Left cardiac atrium (tissue), 4 donors: ENCODE measurements at regions not wholly inside any gene's neighbourhood (a gene's known extent, or its start where the extent isn't known, plus 50 kb on each side); places are given as distances from the start of the nearest gene placed in this dataset.

Source experiments
- ATAC-seq, 2 donors: fragments of 200-7000 bp; cut with Tn5 transposase; one replicate each; pipeline ENCODE4 v1.9.1; 2020; ENCODE audit warnings: mild to moderate bottlenecking in 2 of 2, moderate library complexity in 2 of 2
- DNase-seq: peaks from one replicate; pipeline ENCODE4 v3.0.0-alpha.2; 2020
- intact Hi-C, 2 donors: fragments of 100-400 bp; cut with DNase I; formaldehyde crosslinking; loops; one replicate each; pipeline versions ENCODE4 v1.14.1 to v1.15.1; 2022 to 2023
- donor health status: DM: no; HTN: yes; CAD: no.
- donor health status: DM: no; HTN: yes; CAD: no; lungs with severe emphysema.
- donor health status: DM: yes; HTN: yes; CAD: no.
- donor health status: Dilated cardiomyopathy.

DNA sequence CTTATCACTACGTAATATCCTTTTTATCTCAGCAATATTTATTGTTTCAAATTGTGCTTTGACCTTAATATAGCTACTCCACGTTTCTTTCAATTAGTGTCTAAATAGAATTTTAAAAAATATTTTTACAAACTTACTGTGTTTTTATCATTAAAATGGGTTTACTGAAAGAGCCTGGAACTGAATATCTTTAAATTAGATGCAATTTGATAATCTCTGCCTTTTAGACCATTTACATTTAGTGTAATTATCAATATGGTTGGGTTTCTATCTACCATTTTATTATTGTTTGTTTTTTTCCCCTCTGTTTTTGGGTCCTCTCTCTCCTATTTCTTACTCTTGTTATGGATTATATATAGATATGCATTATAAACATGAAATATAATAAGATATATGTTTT, 327.8 kb downstream of the IRX2 start:
- ATAC-seq (no peak), DNase-seq (no peak)
- intact Hi-C loops, result no loop called here

DNA sequence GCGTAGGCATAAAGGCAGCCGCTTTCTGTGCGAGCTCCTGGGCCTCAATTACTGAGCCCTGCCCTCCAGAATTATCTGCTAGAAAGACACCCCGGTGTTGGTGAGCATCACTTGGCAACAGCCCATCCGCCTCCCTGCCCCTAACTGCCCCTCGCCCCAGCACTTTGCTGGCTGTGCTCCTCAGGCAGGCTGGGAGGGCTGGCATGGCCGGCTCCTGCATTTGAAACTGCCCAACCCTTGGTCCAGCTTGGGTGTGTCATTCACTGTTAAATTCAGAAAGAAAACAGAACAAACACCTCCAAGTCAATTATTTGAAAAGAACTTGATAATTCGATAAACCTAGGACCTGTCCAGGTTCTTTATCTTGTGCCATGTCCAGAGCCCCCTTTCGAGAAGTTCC, 334.2 kb downstream of the IRX2 start:
- intact Hi-C loops, result no loop called here
- ATAC-seq (no peak), DNase-seq (no peak)

DNA sequence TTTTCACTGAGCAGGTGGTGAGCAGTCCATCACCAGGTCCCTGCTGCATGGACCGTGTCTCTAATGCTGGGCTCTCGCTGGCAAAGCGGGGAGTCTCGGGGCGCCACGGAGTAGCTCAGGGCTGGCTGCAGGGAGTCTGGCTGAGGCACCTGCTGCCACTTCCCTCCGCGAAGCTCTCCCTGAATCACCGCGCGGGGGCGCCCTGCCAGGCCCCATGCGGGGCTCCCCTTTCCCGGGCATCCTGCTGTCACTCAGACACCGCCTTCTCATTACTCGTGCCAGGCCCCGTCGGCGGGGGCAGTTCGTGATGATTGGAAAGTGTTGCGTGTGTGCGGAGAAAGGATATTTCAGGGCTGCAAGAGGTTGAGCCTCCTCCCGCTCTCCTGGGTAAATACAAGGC, 335.8 kb downstream of the IRX2 start:
- DNase-seq, result no peak
- no peak for ATAC-seq
- intact Hi-C loops, result no loop called here

DNA sequence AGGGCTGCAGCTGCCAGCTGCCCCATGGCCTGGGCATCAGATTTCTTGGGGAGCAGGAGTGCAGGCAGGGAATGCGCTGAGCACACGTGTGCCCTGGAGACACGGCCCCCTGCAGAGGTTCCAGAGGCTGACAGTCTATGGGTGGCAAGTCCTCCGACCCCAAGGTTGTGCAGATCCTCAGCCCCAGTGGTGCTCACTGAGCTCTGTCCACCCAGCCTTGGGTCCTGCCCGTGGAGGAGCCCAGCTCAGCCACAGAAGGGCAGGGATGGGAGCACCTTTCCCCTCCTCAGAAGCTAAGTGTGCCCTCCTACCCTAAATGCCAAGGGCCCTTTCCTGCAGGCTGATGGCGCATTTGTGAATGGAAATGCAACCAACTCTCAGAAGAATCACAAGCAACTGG, 341.0 kb downstream of the IRX2 start:
- intact Hi-C loops, result no loop called here
- ATAC-seq (no peak), DNase-seq (no peak)

DNA sequence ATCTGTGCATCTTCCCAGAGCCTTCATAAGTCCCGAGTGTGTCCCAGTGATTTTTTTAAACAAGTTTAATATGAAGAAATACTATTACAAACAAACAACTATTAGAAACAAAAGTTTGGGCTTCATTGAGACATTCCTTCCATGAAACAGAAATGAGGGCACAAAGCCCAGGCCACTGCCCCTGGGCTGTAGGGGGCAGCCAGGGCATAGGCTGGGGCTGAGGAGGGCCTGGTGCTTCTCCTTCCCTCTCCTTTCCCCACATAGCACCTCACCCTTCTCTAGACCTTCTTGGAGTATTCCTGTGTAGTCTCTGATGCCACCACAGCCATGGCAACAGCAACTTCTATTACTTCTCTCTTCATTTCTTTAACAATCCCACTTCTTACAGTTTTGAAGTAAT, 348.2 kb downstream of the IRX2 start:
- intact Hi-C loops, result no loop called here
- DNase-seq (no peak), ATAC-seq (no peak)

DNA sequence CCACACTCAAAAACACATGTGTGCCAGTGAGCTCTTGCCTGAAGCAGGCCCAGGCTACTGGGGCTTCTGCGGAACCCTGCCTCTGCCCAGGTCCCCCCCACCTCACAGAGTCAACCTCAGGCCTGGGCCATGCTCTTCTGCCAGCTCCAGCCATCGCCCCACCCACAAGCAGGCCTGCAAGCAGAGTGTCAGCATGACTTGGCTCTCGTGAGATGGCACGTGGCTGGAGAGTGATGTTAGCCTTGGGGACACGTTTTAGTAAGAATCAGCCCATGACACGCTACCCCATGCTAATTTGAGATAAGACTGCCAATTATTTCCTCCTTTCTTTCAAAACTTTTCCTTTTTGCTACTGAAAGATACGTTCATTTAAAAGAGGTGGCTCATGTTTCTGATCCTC, 351.7 kb downstream of the IRX2 start:
- intact Hi-C loops, result no loop called here
- ATAC-seq (no peak), DNase-seq (no peak)

DNA sequence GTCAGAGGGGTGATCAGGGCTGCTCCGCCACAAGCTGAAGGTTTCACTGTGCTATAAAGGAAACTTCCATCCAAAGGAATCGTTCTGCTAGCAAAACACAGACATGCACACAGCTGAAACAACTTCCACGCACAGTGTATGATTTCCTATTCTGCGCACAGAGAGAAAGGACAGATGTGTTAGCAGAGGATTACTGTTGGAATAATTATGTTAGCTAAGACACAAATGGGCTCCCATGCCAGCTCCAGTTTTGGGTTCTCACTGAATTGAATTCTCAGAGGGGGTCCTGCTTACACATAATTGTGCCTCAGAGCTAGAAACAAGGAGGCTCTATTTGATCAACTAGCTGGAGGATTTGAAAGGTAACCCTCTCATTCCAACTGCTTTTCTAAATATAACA, 352.4 kb downstream of the IRX2 start:
- DNase-seq (no peak), ATAC-seq (no peak)
- intact Hi-C loops, result no loop called here

DNA sequence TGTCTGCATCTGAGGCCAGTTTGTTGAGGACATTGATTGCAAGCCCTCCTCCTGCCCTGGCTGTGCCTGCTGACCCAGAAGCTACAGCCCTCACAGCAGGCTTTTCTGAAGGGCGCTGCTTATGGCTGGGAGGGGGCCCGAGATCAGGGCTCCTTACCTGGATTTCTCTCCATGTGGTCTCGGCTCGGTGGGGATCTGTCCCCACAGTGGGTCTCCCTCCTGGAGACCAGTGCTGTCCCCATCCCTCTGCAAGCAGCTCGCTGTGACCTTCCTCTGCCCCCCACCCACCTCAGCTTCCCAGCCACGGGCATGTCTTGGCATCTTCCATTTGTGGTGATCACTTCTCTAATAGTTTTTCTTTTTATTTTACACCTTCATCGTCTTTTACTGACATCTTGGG, 357.9 kb downstream of the IRX2 start:
- intact Hi-C loops, result no loop called here
- ATAC-seq, result no peak
- DNase-seq, result no peak

DNA sequence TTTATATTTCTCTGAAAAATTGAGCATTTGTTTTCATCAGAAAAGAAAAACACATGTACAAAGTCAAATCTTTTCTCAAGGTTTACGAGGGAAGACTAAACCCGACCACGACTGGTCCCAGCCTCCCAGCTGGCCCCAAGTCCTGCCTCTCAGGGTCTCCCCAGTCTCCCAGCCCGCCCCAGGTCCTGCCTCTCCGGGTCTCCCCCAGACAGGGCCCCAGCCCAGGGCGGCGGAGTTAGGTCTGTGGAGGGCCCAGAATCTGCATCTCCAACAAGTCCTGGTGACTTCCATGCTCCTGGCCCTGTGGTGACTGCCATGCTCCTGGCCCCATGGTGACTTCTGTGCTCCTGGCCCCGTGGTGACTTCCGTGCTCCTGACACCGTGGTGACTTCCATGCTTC, 359.9 kb downstream of the IRX2 start:
- ATAC-seq, result no peak
- intact Hi-C loops, result no loop called here
- DNase-seq, result no peak

DNA sequence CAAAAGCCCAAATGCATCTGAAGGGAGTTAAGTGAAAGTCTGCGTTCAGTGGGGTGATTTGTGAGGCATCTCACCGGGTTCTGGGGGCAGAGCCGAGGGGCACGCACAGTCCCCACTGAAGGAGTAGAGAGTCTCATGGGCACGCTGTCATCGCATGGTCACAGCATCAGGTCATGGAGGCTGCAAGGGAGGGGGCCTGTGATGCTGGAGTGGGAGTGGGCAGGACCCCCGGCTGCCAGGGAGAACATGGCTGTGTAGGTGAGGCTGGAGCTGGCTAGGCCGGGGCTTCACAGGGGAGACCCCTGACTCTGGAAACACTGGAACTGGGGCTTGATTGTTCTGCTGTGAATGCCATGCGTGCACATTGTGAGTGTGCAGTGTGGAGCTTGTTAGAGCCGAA, 360.5 kb downstream of the IRX2 start:
- DNase-seq, result no peak
- ATAC-seq, result no peak
- intact Hi-C loops, result no loop called here

DNA sequence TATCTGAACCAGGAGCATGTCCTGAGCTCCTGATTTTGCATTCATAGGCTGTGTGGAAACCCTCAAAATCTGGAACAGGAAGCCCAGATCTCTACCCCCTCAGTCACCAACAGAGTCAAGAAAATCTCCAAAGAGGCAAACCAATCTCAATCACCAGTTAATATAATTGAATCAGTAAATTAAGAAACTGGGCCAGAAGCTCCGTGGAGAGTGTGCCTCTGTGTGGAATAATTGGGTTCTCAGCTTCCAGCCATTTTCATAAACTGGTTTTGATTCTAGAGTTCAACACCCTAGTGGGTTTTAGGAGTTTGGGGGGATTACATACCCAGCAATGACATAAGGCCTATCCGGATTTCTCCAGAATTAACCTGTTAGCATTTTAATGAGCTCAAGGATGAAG, 362.9 kb downstream of the IRX2 start:
- intact Hi-C loops, result no loop called here
- no peak for ATAC-seq
- no peak for DNase-seq

DNA sequence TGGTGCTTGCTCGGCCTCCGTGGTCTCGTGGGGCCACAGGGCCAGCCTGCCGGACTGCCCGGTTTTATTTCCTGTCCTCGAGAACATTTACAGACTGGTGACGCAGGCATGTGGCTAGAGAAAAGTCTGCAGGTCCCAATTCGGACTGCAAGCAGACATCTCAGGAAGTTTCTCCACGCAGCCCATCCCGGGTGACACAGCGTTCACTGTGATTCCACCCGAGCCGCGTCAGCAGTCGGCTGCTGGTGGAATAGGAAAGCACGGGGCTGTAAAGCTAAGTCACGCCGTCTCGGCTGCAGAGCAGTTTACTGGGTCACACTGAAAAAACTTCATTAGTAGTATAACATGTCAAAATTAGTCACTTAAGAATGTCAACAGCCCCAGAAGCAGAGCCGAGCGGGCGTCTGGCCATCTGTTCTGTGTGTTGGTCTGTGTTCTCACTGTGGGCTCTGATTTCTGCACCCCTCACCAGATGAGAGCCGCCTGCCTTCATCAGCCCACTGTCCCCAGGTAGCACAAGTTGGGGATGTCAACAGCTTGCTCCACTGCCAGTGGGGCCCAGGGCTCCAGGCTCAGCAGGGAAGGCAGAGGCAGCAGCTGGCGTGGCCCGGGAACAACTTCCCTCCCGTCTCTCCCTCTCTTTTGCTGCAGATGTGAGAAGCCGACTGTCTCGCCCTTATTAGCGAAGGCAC, 363.7 kb downstream of the IRX2 start:
- intact Hi-C loops, result no loop called here
- ATAC-seq, result no peak
- DNase-seq, result no peak

DNA sequence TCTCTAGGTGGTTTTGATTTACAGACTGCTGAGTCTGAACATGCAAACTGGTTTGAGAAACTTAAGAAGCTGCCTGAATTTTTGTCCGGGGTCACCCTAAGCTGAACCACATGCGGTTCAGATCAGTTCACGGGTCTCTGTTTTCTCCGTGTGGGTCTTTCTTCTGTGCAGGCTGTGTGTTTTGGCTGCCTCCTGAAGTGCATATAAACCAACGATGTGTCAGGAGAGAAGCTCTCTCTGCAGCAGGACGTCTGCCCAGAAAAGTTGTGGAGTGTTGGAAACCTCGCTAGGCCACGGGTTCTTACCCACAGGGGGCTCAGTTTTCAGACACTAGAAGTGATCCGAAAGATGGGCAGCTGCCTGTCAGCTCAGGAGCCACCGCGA, 364.2 kb downstream of the IRX2 start:
- DNase-seq, result no peak
- intact Hi-C loops, result no loop called here
- ATAC-seq, result no peak

DNA sequence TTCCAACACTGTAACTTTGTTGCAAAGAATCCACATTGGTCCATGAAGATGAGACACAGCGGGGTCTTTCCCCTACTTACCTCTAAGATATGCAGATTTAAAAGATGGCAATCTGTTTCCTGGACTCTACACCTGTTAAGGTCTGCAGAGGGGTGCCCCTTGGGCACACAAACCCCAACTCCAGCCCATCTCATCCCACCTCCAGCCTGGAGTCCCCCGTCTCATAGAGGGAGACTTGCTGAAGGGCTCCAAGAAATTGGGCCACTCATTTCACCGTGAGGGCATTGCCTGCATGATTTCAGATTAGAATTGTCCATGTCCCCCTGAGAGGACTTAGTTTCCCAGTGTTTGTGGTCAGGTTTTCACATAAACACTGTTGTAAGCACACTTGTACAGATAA, 365.7 kb downstream of the IRX2 start:
- ATAC-seq, result no peak
- intact Hi-C loops, result no loop called here
- no peak for DNase-seq

DNA sequence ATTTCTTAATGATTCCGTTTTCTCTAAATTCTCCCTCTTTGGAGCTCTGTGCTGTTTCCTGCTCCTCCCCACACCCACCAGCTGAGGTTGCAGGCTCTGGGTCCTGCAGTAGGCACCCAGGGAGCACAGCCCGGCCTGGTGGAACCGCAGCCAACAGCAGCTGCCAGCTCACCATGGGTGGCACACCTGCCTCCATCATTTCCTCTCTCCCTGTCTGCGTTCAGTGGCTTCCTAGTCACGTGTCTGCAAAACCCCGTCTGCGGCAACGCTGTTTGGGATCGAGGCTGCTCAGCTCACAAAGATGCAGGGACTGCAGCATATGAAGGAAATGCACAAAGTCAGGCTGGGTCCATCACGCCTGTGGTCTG, 367.8 kb downstream of the IRX2 start:
- DNase-seq (no peak), ATAC-seq (no peak)
- intact Hi-C loops, result no loop called here

DNA sequence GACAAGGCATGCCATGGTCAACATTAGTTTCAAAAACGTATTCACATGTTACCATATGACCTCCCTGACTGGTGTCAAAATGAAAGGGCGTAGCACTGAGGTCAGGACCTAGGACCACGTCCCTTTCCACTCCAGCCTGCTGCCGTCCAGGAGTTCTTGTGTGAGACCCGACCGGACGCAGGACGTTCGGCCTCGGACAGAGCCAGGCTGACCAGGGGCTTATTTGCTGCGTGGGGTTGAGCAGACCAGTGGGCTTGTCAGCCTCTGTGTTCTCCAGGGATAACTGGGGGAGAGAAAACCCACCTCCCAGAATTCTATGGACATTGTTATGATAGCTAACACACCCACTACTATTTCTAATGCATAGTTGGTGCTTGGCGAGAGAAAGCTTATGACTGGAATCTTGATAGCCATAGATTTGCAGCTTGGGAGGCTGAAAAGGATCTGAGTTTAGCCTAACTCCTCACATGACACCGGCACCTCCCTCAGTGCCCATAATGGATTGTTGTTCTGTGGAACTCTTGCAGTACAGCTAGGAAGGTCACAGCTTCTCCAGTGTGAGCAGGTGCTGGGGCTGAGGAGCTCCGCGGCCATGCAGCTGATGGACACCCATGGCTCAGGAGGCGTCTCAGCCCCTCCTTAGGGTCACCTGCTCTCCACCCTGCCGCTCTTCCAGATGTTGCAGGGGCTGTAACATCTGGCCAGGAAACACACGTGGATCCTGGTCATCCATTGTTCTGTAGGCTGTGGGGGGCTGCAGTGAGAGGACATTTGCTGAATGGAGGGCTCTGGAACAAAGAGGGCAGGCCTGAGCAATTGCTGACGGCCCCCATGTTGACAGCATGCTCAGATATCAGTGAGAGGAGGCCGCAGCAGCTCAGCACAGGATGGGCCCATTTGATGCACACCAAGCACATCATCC, 368.4 kb downstream of the IRX2 start:
- intact Hi-C loops, result no loop called here
- DNase-seq, result no peak
- no peak for ATAC-seq

DNA sequence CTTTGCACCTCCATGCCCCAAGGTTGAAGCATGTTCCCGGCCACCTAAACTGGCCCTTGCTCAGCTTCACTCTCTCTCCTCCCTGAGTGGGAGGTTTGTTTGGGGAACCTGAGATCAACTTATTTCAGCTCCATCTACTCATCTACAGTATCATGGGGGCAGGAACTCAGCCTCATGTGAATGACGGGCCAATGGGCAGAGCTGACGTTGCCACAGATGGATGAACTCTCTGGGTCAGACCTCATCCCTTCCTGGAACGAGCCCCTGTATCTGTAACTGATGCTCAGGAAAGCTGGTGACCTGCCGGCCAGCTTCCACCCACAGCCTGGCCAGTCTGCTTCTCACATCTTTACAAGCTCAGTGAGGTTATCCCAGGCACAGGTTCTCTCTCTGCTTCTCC, 369.6 kb downstream of the IRX2 start:
- ATAC-seq, result no peak
- DNase-seq, result no peak
- intact Hi-C loops, result no loop called here

DNA sequence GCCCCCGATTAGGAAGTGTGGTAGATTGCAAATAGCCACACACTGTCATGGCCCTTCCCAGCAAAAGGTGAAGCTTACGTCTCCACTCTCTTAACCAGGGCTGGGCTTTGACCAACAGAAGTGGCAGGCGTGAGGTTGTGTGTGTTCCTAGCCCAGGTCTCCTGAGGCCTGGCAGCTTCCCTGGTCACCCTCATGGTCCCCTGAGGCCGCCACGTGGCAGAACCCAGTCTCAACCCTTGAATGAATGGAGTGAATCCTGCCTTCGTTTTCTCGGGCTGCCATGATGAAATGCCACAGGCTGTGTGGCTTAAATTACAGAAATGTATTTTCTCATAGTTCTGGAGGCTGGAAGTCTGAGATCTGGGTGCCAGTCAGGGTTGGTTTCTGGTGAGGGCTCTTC, 370.4 kb downstream of the IRX2 start:
- intact Hi-C loops, result no loop called here
- ATAC-seq, result no peak
- DNase-seq, result no peak

DNA sequence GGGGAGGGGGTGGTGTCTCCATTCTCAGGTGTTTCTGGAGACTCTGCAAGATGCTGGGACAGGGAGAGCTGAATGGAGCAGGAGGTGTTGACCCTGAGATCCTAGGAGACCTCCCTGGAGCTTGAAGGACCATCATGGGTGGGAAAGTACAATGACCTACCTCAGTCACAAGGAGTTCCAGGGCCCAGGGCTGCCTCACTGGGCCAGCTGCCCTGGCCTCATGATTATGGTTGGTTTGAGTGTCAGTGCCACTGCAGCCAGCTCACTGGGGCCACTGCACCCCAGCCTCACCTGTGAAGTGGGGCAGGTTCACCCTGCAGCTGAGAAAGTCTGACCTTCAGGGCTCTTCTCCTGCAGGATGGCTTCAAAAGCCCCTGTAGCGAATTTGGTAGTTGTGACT, 372.5 kb downstream of the IRX2 start:
- DNase-seq, result no peak

DNA sequence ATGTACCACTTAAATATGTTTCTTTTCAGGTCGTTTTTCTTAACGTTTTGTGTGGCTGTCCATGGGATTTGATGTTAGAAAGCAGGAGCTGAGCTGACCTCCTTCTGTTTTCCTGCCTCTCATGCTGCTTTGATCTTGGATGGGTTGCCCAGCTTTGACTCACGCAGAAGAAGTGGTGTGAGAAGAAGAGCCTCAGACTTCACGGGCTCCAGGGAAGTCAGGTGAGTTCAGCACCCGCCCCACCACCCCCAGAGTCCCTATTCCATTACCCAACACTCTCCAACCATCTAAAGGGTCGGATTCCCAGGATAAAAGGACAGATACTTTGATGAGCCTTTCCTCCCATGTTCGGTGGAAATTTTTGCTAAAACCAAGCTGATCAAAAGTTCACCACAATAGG, 373.4 kb downstream of the IRX2 start:
- intact Hi-C loops, result no loop called here
- ATAC-seq (no peak), DNase-seq (no peak)

More for the DNA sequence above, 372.5 kb downstream of the IRX2 start:
- intact Hi-C loops, result no loop called here
- ATAC-seq, result no peak

DNA sequence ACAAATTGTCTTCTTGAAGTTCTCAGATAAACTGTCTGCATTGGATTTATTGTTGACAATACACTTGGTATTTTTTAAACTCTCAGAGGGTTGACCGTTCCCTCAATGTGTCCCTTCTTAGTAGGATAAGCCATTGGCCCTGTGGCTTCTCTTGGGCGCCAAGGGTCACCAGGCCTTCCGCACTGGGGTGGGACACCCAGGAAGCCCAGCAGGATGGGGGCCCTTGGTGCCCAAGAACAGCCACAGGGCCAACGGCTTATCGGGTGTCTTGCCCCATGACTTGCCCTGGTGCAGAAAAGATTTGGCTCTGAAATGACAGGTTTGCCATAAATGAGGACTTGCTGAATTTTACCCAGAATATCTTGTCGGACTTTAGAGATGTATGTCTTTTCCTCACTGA, 375.0 kb downstream of the IRX2 start:
- ATAC-seq, result no peak

More for the DNA sequence above, 375.0 kb downstream of the IRX2 start:
- no peak for DNase-seq
- intact Hi-C loops, result no loop called here
